Hematopoietic multipotent progenitor cell treated with erythropoietin and hydrocortisone succinate and interleukin-3 and kit ligand, for 8 days (in vitro differentiated cells): ENCODE measurements at regions not wholly inside any gene's neighbourhood (a gene's known extent, or its start where the extent isn't known, plus 50 kb on each side); places are given as distances from the start of the nearest gene placed in this dataset.
A peak's percentile ranks its signal among the peaks of the same experiment; 100 is the strongest.

Experiments
- DNase-seq: peaks from one replicate; pipeline ENCODE4 v3.0.0-alpha.2; 2015

- no peak for DNase-seq
These were observed 178.8 kb upstream of the STAC start for GRCh38 chr3:36201546-36201945.

- DNase-seq: no peak
These were observed 173.2 kb upstream of the STAC start for GRCh38 chr3:36206956-36207580.

- DNase-seq: no peak
These were observed 169.3 kb upstream of the STAC start for GRCh38 chr3:36210840-36211651.

- DNase-seq: no peak
These were observed 168.7 kb upstream of the STAC start for GRCh38 chr3:36211652-36211999.

GRCh38 chr3:36212251-36212650, 168.1 kb upstream of the STAC start:
- DNase-seq: no peak

- no peak for DNase-seq
These were observed 165.8 kb upstream of the STAC start for GRCh38 chr3:36214460-36214859.

GRCh38 chr3:36215241-36215640, 165.1 kb upstream of the STAC start:
- DNase-seq: peak; percentile 16

GRCh38 chr3:36219398-36219797, 160.9 kb upstream of the STAC start:
- no peak for DNase-seq

GRCh38 chr3:36220173-36220572, 160.1 kb upstream of the STAC start:
- no peak for DNase-seq

- DNase-seq: no peak
These were observed 158.3 kb upstream of the STAC start for GRCh38 chr3:36221975-36222374.

GRCh38 chr3:36227980-36228379, 152.3 kb upstream of the STAC start:
- peak; percentile 3 for DNase-seq

GRCh38 chr3:36229496-36229895, 150.8 kb upstream of the STAC start:
- no peak for DNase-seq

- DNase-seq: no peak
These were observed 147.4 kb upstream of the STAC start for GRCh38 chr3:36232797-36233489.

- no peak for DNase-seq
These were observed 135.6 kb upstream of the STAC start for GRCh38 chr3:36244728-36245127.

GRCh38 chr3:36248374-36248773, 131.9 kb upstream of the STAC start:
- no peak for DNase-seq

GRCh38 chr3:36250191-36250590, 130.1 kb upstream of the STAC start:
- no peak for DNase-seq

- DNase-seq: no peak
These were observed 123.0 kb upstream of the STAC start for GRCh38 chr3:36257158-36257852.

GRCh38 chr3:36258421-36258820, 121.9 kb upstream of the STAC start:
- DNase-seq: no peak

- DNase-seq: no peak
These were observed 120.7 kb upstream of the STAC start for GRCh38 chr3:36259580-36259979.

GRCh38 chr3:36269274-36269673, 111.0 kb upstream of the STAC start:
- no peak for DNase-seq

GRCh38 chr3:36282766-36283165, 97.5 kb upstream of the STAC start:
- DNase-seq: no peak

GRCh38 chr3:36295296-36295695, 85.0 kb upstream of the STAC start:
- no peak for DNase-seq

GRCh38 chr3:36297195-36297594, 83.1 kb upstream of the STAC start:
- DNase-seq: no peak

GRCh38 chr3:36298188-36298587, 82.1 kb upstream of the STAC start:
- DNase-seq: no peak
